ENCODE measurements at regions not wholly inside any gene's neighbourhood (a gene's known extent, or its start where the extent isn't known, plus 50 kb on each side); places are given as distances from the start of the nearest gene placed in this dataset.

GRCh38 chr5:33268374-33268773, 172.4 kb upstream of the TARS1 start:
- Histone ChIP-seq H2AFZ (no peak overlapping the region), H3K36me3 (ENCODE audit: low read depth) (no peaks in the 10 kb centered on the region), H4K20me1 (ENCODE audit: insufficient read depth) (no peaks in the 10 kb centered on the region), H3K79me2 (ENCODE audit: low read depth) (no peaks in the 10 kb centered on the region), H3K27ac (no peak overlapping the region), H3K9me2 (ENCODE audit: insufficient read depth) (no peaks in the 10 kb centered on the region), H3K4me2 (no peak overlapping the region), H3K27me3 (ENCODE audit: insufficient read depth, low read depth) (no peaks in the 10 kb centered on the region), H3F3A (ENCODE audit: insufficient read depth, low read depth) (peaks cover 11% of the 10 kb centered on the region), H3K9me3 (ENCODE audit: insufficient read depth, low read depth) (peaks cover 9% of the 10 kb centered on the region; the same call in 1 of the 2 replicates), H3K4me3 (no peak overlapping the region), H3K4me1 (replicated peaks; ENCODE audit: insufficient read depth) (peaks cover 11% of the 10 kb centered on the region; the same call in 1 of the 2 replicates)
- ChIA-PET POLR2A (ENCODE audit: unreplicated experiment) (no interaction called here), CTCF (no interaction called here)
- BruUV-seq (replicated peaks): no TSS peak
- DNase-seq: no peak
- no peak for TF ChIP-seq CTCF (conservative IDR thresholded peaks at IDR 0.05)
- TF ChIP-seq EZH2 (IDR thresholded peaks at IDR 0.05; ENCODE audit: low read depth): no peak
- intact Hi-C loops (cut with micrococcal nuclease; ENCODE audit: unreplicated experiment): no loop called here

GRCh38 chr5:33270671-33271070, 170.1 kb upstream of the TARS1 start:
- Histone ChIP-seq H3K79me2 (ENCODE audit: low read depth) (no peaks in the 10 kb centered on the region), H3F3A (ENCODE audit: insufficient read depth, low read depth) (peaks cover 11% of the 10 kb centered on the region), H3K27me3 (ENCODE audit: insufficient read depth, low read depth) (no peaks in the 10 kb centered on the region), H4K20me1 (ENCODE audit: insufficient read depth) (no peaks in the 10 kb centered on the region), H3K4me3 (no peak overlapping the region), H3K27ac (no peak overlapping the region), H3K4me1 (replicated peaks; ENCODE audit: insufficient read depth) (peaks cover 14% of the 10 kb centered on the region; the same call in 1 of the 2 replicates), H2AFZ (no peak overlapping the region), H3K9me2 (ENCODE audit: insufficient read depth) (no peaks in the 10 kb centered on the region), H3K9me3 (ENCODE audit: insufficient read depth, low read depth) (0 out of 2 replicates have a peak, but pooled peaks cover 3% of the 10 kb centered on the region), H3K36me3 (ENCODE audit: low read depth) (no peaks in the 10 kb centered on the region), H3K4me2 (no peak overlapping the region)
- no peak for DNase-seq
- POLR2A ChIA-PET (ENCODE audit: unreplicated experiment): interaction anchor here (0.7 kb wide), 1 partner anchor 12 kb away, joined by 4 read pairs; no protein-coding TSS in a partner anchor
- intact Hi-C loops (cut with micrococcal nuclease; ENCODE audit: unreplicated experiment): loop anchor here (5.0 to 10.0 kb wide), 2 partner anchors 123 to 486 kb away; no protein-coding TSS in a partner anchor
- TF ChIP-seq EZH2 (IDR thresholded peaks at IDR 0.05; ENCODE audit: low read depth) (no peak), CTCF (conservative IDR thresholded peaks at IDR 0.05) (no peak)
- CTCF ChIA-PET: interaction anchor here (0.6 kb wide), 1 partner anchor 679 kb away, joined by 5 read pairs; no protein-coding TSS in a partner anchor
- no TSS peak for BruUV-seq (replicated peaks)

- intact Hi-C loops (cut with micrococcal nuclease; ENCODE audit: unreplicated experiment): loop anchor here (5.0 to 10.0 kb wide), 2 partner anchors 124 to 487 kb away; no protein-coding TSS in a partner anchor
- Histone ChIP-seq H4K20me1 (ENCODE audit: insufficient read depth) (no peaks in the 10 kb centered on the region), H3K79me2 (ENCODE audit: low read depth) (no peaks in the 10 kb centered on the region), H3K4me3 (no peak overlapping the region), H3F3A (ENCODE audit: insufficient read depth, low read depth) (peaks cover 11% of the 10 kb centered on the region), H3K4me2 (no peak overlapping the region), H3K9me3 (ENCODE audit: insufficient read depth, low read depth) (0 out of 2 replicates have a peak, but pooled peaks cover 3% of the 10 kb centered on the region), H3K27ac (no peak overlapping the region), H3K27me3 (ENCODE audit: insufficient read depth, low read depth) (no peaks in the 10 kb centered on the region), H2AFZ (no peak overlapping the region), H3K36me3 (ENCODE audit: low read depth) (no peaks in the 10 kb centered on the region), H3K4me1 (replicated peaks; ENCODE audit: insufficient read depth) (peaks cover 14% of the 10 kb centered on the region; the same call in 1 of the 2 replicates), H3K9me2 (ENCODE audit: insufficient read depth) (no peaks in the 10 kb centered on the region)
- TF ChIP-seq CTCF (conservative IDR thresholded peaks at IDR 0.05) (no peak), EZH2 (IDR thresholded peaks at IDR 0.05; ENCODE audit: low read depth) (no peak)
- no TSS peak for BruUV-seq (replicated peaks)
- ChIA-PET CTCF (interaction anchor here (1.5 kb wide), 1 partner anchor 13 kb away, joined by 5 read pairs; no protein-coding TSS in a partner anchor), POLR2A (ENCODE audit: unreplicated experiment) (interaction anchor here (0.7 kb wide), 1 partner anchor 623 kb away, joined by 5 read pairs; no protein-coding TSS in a partner anchor)
- no peak for DNase-seq
Measured at GRCh38 chr5:33271606-33272005, 169.2 kb upstream of the TARS1 start.
